ENCODE measurements at regions not wholly inside any gene's neighbourhood (a gene's known extent, or its start where the extent isn't known, plus 50 kb on each side); places are given as distances from the start of the nearest gene placed in this dataset.

- TF ChIP-seq CTCF (IDR thresholded peaks at IDR 0.05) (no peak), POLR2A (IDR thresholded peaks at IDR 0.05) (no peak), POLR2AphosphoS5 (IDR thresholded peaks at IDR 0.05) (no peak)
Observed at GRCh38 chr3:182484682-182485081, 308.6 kb upstream of the ATP11B start.

All from prostate gland (tissue), 2 donors.